Mucosa of gallbladder (tissue), 1 donor: ENCODE measurements at regions not wholly inside any gene's neighbourhood (a gene's known extent, or its start where the extent isn't known, plus 50 kb on each side); places are given as distances from the start of the nearest gene placed in this dataset.
"Not testable (repeated sequence)": the region's sequence is repeated elsewhere in the genome, so short reads cannot be mapped to it uniquely, and the experiment has no call there.

Source experiments
- DNase-seq: peaks from one replicate; pipeline ENCODE4 v3.0.0-alpha.2; 2020; ENCODE audit warnings: low spot score
- donor health status: DM: no; HTN: no; CAD: no.

DNA sequence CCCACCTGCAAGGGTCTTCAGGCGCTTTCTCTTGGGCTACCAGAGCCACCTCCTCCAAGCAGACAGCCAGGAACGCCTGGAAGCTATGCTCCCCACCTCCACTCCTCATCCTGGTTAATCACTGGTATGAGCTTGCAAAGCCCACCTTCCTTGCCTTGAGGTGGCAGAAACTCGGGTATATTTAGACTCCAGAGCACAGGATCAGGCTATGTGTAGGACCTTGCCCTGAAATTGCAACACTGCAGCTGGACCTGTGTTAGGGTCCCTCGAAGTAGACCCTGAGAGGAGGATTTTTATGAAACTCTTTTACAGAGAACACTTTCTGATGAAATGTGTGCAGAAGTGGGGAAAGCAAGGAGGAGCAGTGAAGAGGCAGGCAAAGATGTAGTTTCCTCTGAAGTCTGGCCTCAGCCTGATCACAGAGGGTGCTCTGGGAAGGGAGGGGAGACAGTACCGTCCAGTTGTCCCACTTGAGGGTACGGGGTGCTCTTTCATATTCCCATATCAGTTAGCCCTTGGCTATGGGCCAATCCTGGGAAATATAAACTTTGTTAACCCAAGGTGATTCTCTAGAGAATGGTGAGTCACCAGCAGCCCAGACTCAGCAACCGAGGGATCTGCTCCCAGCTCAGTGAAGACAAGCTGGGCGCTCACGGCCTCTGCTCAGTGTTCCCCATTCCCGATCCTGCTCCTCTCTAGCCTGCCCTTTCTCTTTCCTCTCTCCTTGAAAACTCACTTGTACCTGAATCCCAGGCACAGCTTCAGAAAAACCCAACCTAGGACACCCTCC is 157.9 kb downstream of the UQCRFS1 start:
- DNase-seq: no peak

DNA sequence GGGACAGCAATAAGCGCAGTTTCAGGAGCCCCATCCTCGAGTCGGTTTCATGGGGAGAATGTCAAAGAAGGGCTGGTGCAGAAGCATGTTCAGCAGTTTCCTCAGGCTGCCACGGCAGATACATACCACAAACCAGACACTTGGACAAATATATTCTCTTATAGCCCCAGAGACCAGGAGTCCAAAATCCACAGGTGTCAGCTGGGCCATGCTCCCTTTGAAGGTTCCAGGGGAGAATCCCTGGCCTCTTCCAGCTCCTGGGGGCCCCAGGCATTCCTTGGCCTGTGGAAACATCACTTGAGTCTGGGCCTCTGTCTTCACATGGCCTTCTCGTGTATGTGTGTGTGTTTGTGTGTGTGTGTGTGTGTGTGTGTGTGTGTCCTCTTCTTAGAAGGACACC is 164.1 kb downstream of the UQCRFS1 start:
- no peak for DNase-seq

DNA sequence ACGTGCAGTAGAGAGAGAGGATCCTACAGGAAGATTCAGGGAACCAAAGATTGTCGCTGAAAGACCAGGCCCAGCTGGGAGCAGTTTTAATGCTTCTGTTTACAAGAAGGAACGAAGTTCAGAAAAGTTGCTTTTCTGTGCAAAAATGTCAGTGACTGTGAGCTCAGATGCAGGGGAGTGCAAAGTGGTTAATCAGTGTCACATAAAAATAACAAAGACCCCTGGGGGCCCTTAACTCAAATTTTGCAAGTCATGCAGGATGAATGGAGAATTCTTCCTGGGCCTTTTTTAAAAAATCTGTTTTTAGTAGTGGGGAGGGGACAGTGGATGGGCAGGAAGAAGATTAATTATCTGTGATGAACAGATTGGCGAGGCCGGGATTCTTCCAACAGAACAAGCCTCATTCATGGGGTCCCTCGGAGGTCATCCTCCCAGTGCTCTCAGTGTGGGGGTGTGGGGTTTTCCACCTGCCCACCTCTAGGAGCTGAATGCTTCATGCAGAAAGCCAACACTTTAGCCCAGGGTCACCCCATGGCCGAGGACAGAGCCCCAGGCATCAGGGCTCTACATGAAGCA is 167.2 kb downstream of the UQCRFS1 start:
- DNase-seq: no peak

DNA sequence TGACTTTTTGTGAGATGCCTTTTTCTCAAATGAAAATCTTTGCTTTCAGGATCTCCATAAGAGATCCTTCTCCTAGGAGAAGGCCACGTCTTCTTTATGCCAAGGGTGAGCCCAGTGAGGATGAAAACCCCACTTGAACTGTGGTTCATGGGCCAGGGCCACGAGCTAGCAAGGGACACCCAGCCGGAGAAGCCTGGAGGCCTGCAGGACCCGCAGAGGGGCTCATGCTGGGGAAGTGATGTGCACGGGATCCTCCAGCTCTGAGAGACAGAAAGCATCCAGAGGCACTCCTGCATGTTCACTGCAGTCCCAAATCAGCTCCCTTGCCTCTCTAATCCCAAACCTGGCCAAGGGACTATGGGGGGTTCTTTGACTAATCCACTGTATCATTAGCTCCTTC is 168.9 kb downstream of the UQCRFS1 start:
- DNase-seq: no peak

DNA sequence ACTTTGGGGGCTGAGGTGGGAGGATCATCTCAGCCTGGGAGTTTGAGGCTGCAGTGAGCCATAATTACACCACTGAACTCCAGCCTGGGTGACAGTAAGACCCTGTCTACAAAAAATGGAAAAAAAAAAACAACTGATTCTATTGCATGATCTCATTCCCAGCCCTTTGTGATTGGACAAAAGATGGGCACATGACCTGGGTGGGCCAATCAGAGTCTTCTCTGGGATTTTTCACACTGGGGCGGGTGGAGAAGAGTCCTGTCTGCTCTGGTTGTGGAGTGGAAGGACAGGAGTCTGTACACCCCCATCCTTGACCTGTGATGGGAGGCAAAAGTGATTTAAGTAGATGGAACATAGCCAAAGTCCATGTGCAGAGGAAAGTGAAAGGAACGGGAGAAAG is 170.5 kb downstream of the UQCRFS1 start:
- no peak for DNase-seq

DNA sequence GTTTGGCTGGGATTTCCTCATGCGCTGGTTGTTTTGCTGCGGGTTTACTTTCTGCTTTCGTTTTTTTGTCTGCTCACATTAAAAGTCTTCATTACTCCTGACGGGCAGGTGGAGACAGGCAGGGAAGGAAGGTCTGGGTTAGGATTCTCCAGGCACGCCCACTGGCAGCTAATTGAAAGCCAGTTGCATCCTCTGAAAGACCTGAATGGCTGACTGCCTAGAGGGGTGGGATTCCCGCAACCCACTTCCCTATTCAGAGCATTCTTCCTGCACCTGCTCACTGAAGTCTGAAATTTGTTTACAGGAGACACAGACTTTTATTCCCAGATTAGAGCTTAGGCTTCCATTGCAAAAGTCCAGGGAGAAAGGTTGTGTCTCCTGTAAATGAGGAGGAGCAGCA is 172.0 kb downstream of the UQCRFS1 start:
- DNase-seq: no peak

DNA sequence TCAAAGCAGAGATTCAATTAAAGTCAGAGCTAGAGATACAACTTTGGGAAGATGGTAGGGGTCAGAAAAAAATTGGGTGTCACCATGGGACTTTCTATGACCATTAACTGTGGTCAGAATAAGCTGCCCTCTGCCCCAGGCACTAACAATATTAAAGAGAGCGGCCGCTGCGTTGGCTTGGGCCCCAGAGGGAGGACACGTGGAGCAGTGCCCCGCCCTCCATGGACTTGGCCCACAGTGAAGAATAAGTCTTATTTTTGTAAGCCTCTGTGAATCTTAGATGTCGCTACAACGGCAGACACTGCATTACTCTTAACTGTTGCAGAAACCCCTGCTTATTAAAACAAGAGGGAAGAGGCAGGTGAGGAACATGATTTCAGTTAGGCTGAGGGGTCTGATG is 172.7 kb downstream of the UQCRFS1 start:
- peak; percentile 20 for DNase-seq

DNA sequence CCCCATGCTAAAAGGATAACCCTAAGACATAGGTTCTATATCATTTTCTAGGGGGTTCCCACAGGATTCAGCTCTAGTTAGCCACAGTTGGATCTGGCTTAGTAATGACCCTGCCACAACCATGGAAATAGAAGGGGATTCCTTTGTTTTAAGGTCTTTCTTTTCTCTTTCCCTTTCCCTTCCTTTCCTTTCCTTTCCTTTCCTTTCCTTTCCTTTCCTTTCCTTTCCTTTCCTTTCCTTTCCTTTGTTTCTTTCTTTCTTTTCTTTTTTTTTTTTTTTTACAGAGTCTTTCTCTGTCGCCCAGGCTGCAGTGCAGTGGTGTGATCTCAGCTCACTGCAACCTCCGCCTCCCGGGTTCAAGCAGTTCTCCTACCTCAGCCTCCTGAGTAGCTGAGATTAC is 173.9 kb downstream of the UQCRFS1 start:
- not testable (repeated sequence) for DNase-seq

DNA sequence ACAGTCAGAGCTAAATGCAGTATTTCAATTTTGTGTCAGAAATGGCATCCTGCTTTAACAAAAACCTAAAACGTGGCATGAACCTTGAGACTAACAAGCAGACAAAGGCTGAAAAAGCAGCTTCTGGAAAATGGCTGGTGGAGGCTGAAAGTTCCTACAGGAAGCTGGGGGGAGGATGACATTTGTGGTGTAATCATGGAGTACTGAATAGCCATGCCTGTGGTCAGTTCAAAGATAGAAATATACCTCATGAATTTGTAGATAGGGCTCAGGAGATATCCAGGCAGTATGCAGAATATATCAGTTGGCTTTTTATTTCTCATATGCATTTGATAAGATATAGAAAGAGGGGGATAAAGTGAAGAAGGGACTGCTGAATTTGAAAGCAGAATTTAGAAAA is 181.7 kb downstream of the UQCRFS1 start:
- DNase-seq: no peak

DNA sequence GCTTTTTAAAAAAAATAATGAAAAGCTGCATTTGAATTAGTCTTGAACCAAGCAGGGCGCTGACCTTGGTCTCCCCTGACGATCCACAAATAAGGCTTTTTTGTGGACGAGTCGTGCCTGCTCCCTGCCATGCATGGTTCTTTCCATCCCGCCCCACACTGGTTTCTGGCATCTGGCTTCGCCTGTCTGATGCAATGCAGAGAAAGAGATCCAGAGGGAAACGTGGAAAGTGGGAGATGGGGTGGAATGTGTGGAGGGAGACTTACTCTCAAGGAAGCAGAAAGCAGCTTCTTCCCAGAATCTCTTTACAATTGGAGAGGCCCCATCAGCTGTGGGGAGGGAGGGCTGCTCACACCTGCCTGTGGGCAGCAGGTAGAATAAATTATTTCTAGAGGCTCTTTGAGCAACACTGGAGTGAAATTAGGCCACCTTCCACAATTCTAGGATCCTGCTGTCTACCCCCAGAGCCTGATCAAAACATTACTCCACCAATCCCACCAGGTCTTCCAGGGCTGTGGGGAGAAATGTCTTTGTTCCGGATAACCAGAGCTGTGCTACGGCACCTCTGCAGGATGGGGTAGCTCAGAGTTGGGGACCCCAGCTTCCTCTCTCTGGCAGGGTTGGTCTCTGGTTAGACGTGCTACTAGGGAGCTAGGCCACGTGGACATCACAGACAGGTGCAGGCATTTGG is 183.5 kb downstream of the UQCRFS1 start:
- DNase-seq: no peak

DNA sequence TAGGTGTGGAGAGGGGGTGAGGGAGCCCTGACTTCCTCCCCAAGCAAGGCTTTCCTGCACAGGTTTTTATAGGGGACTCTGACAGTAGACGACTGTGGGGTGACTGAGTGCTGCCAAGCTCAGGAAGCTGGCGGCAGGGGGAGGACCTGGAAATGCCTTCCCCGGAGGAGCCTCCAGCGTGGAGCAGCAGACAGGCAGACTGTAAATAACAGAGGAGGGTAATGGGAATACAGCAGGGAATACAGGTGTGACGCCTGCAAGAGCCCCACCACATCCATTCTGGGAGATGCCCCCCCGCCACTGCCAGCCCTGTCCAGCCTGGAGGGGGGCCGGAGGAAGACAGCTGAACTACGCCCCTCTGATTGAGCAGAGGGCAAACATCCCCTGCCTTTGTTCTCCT is 190.4 kb downstream of the UQCRFS1 start:
- DNase-seq: no peak

DNA sequence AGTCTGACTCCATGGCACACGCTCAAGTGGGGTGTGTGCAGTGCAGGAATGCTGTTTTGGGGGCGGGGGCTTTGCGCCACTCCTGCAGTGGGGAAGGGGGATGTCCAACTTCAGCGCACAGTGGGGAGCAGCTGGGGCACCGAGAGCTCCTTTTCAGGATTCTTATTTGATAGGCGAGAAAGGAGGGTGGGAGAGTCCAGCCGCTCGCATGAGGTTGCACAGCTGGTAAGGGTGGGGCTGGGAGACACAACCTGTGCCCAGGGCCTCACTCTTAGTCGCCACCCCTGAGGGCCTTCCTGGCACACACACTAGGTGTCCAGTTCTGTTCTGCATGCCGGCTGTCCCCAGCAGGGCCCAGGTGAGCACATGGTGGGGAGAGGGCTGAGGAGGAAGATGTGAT is 190.8 kb downstream of the UQCRFS1 start:
- DNase-seq: no peak

DNA sequence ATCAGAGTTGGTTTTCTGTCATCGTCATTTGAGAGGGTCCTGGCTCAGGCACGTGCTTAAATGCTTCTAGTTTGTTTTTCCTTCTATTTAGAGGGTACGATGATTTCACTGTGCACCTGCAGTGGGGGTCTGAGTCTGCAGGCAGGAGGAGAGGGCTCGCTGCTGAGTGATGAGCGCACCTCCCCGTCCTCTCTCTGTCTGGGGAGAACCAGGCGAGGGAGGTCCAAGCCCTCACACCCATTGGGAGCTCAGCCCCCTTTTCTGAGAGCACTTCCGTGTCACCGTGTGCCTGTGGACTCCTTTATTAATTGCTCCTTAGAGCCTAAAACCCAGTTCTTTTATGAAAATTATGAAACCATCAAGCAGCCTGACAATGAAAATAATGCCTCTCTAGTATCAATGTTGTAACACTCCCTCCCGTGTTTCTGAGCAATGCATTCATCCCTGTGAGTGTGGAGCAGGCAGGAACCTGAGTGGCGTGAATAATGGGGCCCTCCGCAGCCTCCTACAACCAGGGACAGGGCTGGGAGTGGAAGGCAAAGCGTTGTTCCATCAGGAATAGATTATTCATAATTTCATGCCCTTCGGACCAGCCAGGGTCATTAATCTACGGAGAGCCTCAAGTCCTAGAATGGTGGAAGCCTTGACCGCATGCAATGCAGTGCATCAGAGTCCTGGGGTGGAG is 191.6 kb downstream of the UQCRFS1 start:
- DNase-seq: no peak

DNA sequence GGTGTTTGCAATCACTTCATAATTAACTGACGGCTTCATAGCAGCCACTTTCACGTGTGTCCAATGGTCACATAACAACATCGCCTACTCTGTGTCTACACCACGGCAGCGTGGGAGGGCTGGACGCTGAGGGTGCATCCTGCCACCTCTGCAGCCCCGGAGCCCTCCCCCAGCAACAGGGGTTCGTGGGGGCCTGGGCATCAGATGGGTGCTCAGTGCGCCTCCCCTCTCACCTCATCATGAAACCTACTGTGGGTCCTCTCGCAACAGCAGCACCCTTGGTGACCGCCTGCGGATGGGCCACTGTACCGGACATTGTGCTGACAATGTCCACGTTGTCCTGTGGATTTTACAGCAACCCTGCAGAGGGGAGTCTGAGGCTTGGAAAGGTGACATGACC is 193.5 kb downstream of the UQCRFS1 start:
- DNase-seq: no peak

DNA sequence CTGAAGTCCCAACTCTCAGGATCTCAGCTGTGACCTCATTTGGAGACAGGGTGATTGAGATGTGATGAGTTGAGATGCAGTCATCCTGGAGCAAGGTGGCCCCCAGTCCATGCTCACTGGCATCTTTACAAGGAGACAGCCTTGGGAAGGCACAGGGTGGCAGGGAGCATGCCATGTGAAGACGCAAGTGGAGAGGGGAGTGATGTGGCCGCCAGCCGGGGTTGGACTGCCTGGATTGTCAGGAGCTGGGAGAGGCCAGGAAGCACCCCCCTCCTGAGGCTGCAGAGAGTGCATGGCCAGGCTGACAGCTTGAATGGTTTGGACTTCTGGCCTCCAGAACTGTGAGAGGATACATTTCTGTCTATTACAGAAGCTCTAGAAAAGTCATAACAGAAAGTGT is 194.4 kb downstream of the UQCRFS1 start:
- DNase-seq: no peak

DNA sequence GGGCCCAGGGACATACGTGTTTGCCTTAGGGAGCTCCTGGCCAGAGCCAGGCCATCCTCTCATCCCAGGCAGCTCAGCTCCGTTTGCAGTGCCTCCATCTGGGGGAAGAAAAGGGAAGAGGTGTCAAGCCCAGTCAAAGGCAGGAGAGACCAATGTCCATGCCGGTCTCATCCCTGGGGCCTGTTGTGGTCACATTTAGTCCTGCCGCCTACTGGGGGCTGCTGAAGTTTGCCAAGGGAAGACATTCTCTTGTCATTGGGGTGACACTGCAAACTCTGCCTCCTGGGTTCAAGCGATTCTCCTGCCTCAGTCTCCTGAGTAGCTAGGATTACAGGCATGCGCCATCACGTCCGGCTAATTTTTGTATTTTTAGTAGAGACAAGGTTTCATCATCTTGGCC is 195.2 kb downstream of the UQCRFS1 start:
- DNase-seq: no peak

DNA sequence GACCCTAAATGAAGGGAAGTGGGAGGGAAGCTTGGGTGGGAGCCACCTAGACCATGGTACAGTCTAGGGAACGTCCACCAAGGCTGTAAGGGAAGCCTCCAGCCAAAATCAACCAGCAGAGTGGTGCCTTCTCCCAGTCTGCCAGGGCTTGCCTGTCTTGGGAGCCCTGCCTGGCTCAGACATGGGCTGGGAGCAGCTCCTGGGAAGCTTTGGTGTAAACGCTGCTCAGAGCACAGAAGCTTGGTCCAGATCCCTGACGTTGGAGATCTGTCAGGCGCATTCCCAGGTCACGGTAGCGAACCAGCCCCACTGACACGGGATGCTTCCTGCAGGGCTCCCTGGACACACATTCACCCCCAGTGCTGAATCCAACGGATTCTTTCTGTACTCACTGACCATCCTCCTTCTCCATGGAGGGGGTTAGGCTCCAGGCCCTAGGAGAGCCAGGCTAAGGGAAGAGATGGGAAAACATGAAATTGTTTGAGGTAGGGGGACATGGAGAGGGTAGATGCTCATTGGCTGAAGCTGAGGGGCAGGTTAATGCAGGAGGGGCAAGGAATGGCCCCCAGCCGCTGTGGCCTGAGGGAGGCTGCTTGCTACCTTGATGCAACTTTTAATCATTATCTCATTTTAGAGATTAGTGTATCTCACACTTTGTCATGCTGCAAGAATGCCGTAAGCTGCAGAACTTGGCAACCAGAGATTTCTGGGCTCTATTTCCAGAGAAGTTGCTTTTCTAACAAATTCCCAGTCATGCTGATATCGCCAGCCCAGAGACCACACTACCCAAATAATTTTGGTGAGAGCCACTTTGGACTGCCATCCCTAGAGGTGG is 195.8 kb downstream of the UQCRFS1 start:
- no peak for DNase-seq

DNA sequence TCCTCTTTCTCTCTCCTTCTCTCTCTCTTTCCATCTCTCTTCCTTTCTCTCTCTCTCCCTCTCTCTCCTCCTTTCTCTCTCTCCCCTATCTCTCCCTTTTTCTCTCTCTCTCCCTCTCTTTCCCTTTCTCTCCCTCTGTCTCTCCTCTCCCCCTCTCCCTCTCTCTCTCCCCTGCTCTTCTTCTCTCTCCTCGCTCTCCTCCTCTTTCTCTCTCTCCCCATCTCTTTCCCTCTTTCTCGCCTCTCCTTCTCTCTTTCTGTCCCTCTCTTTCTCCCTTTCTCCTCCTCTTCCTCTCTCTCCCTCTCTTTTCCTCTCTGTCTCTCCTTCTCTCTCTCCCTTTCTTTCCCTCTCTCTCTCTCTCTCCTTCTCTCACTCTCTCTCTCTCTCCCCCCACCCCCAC is 196.6 kb downstream of the UQCRFS1 start:
- DNase-seq: no peak

DNA sequence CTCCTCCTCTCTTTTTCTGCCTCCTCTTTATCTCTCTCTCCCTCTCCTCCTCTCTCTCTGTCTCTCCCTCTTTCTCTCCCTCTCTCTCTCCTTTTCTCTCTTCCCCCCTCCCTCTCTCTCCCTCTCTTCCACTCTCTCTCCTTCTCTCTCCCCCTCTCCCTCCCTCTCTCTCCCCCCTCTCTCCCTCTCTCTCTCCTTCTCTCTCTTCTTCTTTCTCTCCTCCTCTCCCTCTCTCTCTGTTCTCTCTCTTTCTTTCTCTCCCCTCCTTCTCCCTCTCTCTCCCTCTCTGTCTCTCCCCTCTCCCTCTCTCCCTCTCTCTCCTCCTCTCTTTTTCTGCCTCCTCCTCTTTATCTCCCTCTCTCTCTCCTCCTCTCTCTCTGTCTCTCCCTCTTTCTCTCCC is 197.4 kb downstream of the UQCRFS1 start:
- DNase-seq: no peak

DNA sequence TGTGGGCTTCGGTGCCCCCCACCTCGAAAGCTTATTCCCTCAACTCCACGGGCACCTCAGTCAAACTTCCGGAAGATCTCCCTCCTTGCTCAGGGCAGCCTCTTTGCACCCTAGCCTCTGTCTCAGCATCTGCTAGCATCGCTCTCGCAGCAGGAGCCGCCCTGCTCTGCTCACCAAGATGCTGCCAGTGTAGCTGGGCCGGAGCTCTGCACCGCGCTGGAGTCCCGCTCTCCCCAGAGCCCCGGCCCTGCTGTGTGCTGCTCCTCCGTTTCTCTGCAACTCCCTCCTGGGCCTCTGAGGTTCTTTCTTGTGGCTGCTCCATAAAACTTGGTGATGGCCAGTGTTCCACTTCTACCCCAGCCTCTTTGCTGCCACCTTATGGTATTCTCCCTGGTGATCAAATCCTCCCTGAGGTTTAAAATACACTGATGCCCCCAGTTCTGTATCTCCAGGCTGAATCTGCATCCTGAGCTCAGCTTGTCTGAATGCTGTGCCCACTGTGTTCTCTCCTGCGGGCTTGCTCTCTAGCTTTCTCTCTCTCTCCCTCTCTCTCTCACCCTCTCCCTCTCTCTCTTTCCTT is 198.0 kb downstream of the UQCRFS1 start:
- DNase-seq: no peak

DNA sequence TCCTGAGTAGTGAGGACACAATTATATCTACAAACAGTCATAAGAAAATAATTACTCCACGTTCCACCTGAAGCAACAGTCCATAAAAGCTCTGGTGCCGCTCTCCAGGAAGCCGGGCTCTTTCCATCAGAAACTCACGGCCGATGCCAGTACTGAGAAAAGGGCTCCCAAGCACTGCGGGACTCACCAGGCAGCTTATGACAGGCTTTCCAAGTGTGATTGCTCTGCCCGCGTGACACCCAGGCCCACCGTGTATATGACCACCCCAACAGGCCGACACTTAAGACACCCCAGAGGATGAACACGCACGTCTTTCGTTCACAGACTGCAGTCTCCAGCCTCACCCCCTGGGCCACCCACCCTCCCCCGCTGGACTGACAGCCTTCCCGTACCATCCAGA is 199.0 kb downstream of the UQCRFS1 start:
- no peak for DNase-seq
